ENCODE measurements at regions not wholly inside any gene's neighbourhood (a gene's known extent, or its start where the extent isn't known, plus 50 kb on each side); places are given as distances from the start of the nearest gene placed in this dataset.

DNA sequence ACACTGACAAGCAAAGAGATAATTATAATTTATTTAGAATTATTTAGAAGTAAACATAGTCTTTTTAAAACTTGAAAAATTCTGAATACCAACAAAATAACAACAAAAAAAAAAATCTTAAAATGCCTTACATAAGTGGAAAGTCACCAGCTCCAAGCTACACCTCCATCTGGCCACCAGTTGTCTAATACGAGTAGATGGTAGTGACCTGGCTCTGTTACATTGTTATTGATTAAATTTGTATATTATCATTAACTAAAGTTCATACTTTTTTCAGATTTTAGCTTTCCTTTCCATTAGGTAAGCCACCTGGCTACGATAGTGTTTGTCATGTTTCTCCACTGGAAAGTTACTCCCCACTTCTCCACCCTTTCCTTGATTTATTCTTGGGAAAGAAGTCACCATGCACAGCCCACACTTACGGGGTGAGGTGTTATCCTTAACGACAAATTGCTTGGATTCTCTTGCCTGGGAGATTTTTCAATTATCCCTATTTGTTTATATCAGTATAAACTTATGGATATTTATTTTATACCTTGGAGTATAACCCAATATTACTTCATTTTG is 464.5 kb upstream of the CHAC2 start:
- CTCF ChIA-PET = no interaction called here
- POLR2A ChIA-PET = no interaction called here

GRCh38 chr2:53302455-53302854 is 465.1 kb upstream of the CHAC2 start:
- CTCF ChIA-PET = no interaction called here
- POLR2A ChIA-PET = no interaction called here

DNA sequence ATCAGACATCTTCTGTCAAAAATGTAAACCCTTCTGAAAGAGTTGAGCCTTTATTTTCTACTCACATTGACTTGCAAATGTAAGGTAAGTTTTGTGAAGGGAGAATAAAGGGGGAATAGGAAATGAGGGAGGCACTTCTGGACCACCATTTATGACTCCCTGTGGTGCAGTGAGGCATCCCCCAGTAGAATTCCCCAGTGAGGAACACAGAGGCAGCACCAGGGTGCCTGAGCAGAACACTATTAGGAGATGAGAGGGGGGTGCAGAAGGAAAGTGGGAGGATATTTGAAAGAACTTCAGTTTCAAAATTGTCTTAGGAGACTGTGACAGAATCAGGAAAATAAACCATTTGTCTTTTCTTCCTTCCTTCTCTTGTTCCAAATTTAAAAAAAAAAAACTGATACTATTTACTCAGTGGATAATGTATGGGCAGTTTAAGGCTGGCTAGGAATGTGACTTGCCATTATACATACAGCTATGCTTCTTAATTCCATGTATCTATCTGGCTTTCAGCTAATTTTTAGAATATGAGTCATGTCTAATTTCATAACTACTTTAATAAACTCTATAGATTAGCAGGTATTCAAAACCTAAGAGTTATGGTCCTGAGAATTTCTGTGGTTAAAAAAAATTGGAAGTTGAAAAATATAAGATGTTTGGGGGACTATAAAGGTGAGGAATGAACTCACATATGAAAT is 478.1 kb upstream of the CHAC2 start:
- POLR2A ChIA-PET = no interaction called here

DNA sequence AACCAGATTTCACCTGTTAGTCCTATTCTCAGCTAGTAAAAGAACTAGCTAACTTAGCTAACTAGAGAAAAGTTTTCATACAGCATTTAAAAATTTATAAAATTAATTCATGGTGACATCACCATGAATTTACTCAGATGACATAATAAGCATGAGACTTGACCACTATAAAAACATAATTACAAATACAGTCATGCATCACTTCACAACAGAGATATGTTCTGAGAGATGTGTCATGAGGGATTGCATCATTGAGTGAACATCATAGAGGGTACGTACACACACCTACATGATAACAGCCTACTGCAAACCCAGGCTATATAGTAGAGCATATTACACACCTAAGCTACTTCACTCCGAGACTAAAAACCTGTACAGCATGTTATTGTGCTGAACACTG is 481.3 kb upstream of the CHAC2 start:
- CTCF ChIA-PET = no interaction called here
- POLR2A ChIA-PET = no interaction called here

More for the DNA sequence above, 478.1 kb upstream of the CHAC2 start:
- CTCF ChIA-PET = no interaction called here

- POLR2A ChIA-PET = no interaction called here
- CTCF ChIA-PET = no interaction called here
These were observed 491.9 kb upstream of the CHAC2 start for GRCh38 chr2:53275743-53276142.

DNA sequence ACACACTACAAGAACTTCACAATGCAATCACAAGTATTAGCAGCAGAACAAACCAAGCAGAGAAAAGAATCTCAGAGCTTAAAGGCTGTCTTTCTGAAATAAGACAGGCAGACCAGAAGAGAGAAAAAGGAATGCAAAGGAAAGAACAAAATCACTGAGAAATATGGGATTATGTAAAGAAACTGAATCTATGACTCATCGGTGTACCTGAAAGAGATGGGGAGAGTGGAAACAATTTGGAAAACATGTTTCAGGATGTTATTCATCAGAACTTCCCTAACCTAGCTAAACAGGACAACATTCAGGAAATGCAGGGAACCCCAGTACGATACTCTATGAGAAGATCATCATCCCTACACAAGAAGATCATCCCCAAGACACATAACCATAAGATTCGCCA is 499.0 kb upstream of the CHAC2 start:
- ChIA-PET POLR2A (no interaction called here), CTCF (no interaction called here)

- CTCF ChIA-PET = no interaction called here
- POLR2A ChIA-PET = no interaction called here
These were observed 499.5 kb upstream of the CHAC2 start for GRCh38 chr2:53268086-53268485.

GRCh38 chr2:53265544-53266299 is 501.9 kb upstream of the CHAC2 start:
- ChIA-PET POLR2A (no interaction called here), CTCF (no interaction called here)

- ChIA-PET POLR2A (no interaction called here), CTCF (no interaction called here)
These were observed 507.0 kb upstream of the CHAC2 start for GRCh38 chr2:53260568-53260967.

DNA sequence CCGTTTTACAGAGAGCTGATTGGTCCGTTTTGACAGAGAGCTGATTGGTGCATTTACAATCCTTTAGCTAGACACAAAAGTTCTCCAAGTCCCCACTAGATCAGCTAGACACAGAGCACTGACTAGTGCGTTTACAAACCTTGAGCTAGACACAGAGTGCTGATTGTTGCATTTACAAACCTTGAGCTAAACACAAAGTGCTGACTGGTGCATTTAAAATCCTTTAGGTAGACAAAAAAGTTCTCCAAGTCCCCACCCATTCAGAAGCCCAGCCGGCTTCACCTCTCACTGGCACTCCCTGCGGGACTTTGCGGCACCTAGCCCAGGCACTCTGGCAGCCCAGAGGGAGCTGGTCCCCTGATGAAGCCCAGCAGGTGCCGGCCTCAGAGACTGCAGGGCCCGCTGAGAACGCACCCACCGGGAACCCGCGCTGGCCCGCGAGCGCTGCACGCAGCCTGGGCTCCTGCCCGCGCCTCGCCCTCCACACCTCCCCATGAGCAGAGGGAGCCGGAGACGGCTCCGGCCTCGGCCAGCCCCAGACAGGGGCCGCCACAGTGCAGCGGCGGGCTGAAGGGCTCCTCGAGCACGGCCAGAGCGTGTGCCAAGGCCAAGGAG is 508.1 kb upstream of the CHAC2 start:
- CTCF ChIA-PET = interaction anchor here (1.3 kb wide), 1 partner anchor 50 kb away, joined by 3 read pairs; no protein-coding TSS in a partner anchor
- POLR2A ChIA-PET = no interaction called here

GRCh38 chr2:53257287-53257686 is 510.3 kb upstream of the CHAC2 start:
- POLR2A ChIA-PET = no interaction called here
- CTCF ChIA-PET = no interaction called here

- ChIA-PET CTCF (no interaction called here), POLR2A (no interaction called here)
These were observed 514.4 kb upstream of the CHAC2 start for GRCh38 chr2:53253244-53253643.

DNA sequence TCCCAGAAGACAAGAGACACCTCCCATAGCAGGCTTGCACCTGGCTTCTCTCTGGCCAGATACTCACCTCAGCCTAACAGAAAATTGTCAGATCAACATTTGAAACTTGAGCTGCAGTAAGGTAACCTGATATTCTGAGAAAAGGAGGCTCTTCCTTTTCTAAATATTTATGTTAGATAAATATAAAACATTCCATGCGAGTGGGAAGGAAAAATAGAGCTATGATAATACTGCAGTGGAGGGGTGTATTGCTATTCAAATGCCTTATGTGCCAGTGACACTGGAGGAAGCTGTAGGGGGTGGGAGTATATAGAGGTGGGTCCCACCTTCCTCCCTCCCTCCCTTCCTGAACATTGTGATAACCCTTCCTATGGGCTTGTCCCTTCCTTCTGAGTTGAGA is 515.5 kb upstream of the CHAC2 start:
- ChIA-PET CTCF (no interaction called here), POLR2A (no interaction called here)

DNA sequence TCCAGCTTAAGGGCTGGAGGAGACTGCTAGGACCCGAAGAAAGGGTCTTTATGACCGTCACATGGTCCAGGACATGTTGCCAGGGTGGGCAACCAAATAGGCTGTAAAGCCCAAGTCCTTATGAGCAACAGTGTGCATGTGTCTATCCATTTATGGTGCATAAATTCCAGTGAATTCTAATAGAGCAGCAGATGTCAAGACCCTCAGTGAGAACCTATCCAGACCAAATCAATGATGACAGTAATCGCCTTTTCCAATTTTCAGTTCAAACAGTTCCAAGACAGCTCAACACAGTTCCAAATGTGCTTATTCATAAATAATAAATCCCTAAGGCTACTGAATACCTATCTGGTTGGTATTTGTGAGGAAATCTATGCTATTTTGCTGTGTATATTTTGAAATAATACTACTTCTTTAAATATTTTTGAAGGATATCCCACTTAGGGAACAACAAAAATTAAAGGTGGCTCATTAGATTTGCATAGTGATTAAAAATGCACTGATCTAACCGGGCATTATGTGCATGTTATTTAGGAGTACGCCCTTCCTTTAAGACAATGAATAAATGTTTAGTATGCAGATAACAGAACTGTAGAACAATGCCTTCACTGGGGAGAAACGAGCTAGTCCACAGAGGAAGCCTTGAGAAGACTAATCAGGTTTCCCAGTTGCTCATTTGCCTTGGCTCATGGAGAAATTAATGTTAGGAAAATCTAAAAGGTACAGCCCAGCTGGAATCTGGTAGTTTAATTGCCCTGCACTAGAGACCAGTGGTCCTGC is 519.5 kb upstream of the CHAC2 start:
- ChIA-PET POLR2A (no interaction called here), CTCF (no interaction called here)

- POLR2A ChIA-PET = no interaction called here
- CTCF ChIA-PET = no interaction called here
These were observed 524.2 kb upstream of the CHAC2 start for GRCh38 chr2:53243430-53243829.

DNA sequence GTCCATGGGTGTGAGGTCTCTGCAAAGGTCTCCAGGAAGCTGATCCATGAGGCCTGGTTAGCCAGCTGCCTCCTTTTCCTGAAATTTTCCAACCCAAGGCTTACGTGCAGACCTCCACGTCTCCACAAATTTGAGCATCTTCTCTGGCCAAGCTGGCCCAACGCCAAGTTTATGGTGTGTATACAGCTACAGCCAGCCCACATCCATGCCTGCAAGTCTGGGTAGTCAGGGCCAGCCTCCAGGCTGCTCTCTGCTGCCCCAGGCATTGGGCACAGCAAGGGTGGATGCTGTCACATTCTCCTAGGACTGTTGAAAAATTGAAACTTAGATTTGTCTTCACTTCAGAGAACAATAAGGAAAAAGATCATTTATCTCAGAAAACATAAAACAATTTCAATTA is 525.5 kb upstream of the CHAC2 start:
- POLR2A ChIA-PET = no interaction called here
- CTCF ChIA-PET = no interaction called here

DNA sequence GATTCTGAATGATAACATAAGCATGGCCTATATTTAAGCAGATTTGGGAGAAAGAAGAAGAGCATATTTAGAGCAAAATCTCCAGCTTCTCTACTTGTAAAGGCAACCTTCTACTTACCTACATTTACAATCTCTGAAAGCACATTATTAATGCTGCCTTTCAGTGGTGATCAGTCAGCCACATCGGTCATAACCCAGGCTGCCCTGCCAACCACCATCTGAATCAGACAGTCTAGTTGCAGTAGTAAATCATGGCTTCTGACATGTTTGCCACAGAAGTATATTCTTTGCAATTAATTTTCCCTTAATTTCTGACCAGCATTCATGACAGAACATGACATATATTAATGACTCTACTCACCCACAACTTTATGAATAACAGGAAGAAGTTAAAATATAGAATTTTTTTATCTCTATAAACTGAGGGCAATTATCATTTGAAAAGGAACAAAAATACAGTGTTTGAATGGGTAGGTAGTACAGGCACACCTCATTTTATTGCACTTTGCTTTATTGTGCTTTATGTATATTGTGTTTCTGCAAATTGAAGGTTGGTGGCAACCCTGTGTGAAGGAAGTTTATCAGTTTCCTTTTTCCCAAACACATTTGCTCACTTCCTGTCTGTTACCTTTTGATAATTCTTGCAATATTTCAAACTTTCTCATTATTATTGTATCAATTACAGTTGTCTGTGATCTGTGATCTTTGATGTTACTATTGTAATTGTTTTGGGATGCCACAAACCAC is 531.6 kb upstream of the CHAC2 start:
- ChIA-PET POLR2A (no interaction called here), CTCF (no interaction called here)

DNA sequence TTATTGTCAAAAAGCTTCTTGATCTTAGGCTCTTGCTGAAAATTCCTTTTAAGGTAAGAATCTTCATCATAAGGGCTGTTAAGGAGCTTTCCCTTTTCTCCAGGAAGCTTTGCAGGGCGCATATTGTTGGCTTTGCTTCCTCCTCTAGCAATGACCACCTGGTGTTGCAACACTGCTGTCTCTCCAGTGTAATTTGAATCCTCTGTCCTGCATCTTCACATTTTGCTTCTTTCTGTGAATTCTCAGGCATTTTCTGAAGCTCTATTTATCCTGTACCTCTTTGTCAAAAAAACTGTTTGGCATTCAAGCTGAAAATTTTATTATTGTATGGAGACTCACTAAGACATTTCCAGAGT is 533.1 kb upstream of the CHAC2 start:
- CTCF ChIA-PET = interaction anchor here (0.6 kb wide), 1 partner anchor 10 kb away, joined by 3 read pairs; no protein-coding TSS in a partner anchor
- POLR2A ChIA-PET = no interaction called here

DNA sequence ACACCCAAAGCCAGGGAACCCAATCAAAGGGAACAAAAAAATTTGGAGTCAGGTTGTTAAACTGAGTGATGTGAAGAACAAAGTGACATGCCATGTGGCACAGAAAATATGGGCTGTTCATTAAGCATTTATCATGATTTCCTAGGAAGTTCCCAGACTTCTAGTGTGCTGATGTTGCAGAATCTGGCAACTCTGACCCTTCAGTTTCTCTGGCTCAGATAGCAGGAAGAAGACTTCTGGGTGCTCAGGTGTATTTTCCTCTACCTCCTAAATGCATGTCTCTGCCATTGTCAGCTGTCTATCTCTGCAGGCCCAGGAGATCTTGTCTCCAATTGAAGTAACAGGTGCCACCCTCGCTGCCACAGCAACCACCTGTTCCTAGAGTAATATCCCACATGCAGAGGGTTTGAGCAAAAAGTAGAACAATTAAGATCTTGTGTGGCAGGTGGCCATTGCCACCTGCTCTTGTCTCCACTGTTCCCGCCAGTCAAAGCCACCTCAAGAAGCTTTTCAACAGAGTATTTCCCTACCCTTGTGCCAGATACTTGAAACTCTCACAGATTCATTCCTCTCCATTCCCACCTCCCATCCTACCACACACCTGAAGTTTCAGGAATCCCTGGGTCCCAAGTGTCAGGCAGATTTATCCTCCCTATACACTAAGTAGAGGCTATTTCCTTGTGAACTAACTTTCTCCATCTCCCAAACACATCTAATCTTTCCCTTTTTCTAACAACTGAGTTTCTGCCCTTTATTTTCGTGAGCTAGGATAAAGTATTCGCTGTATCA is 533.7 kb upstream of the CHAC2 start:
- ChIA-PET CTCF (interaction anchor here (0.6 kb wide), 1 partner anchor 9 kb away, joined by 3 read pairs; no protein-coding TSS in a partner anchor), POLR2A (no interaction called here)

Measured in activated CD8-positive, alpha-beta memory T cell treated with anti-CD3 and anti-CD28 coated beads for 36 hours (primary cell).